Fibroblast of villous mesenchyme (primary cell): ENCODE measurements at regions not wholly inside any gene's neighbourhood (a gene's known extent, or its start where the extent isn't known, plus 50 kb on each side); places are given as distances from the start of the nearest gene placed in this dataset.

Experiments used
- DNase-seq: peaks from one replicate; pipeline ENCODE4 v3.0.0-alpha.2; 2010; ENCODE audit warnings: low read depth
- H3K4me3 ChIP-seq: 2 replicates; pipeline ENCODE4 v1.5.1; 2011; ENCODE audit warnings: low read depth, mild to moderate bottlenecking, low read length
- TF ChIP-seq, protein P1 (sequence below): IDR thresholded peaks from 2 replicates; pipeline ENCODE4 v1.5.1; 2012; ENCODE audit warnings: low read depth, mild to moderate bottlenecking, low read length; ENCODE audit not compliant: insufficient read depth

DNA sequence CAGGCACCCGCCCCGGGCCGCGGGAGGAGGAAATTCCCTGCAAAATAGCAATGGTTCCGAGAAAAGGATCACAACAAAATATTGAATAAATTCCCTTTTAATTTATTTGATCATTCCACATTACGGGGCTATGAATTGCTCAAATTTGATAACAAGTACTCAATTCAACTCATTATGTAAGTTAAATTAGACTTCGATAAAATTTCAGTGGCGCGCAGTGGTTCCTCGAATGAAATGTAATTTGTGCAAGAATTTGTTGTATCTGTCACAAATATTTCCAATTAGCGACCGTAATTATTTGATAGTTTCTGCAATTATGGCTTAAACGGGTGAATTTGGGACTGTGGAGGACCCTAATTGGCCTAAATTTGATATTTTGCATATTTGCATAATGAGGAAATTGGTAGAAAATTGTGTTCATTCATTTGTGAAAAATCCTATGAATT is 76.0 kb upstream of the TBCA start:
- H3K4me3 ChIP-seq, result peak overlapping the region; percentile 61
- TF ChIP-seq, protein P1, sequence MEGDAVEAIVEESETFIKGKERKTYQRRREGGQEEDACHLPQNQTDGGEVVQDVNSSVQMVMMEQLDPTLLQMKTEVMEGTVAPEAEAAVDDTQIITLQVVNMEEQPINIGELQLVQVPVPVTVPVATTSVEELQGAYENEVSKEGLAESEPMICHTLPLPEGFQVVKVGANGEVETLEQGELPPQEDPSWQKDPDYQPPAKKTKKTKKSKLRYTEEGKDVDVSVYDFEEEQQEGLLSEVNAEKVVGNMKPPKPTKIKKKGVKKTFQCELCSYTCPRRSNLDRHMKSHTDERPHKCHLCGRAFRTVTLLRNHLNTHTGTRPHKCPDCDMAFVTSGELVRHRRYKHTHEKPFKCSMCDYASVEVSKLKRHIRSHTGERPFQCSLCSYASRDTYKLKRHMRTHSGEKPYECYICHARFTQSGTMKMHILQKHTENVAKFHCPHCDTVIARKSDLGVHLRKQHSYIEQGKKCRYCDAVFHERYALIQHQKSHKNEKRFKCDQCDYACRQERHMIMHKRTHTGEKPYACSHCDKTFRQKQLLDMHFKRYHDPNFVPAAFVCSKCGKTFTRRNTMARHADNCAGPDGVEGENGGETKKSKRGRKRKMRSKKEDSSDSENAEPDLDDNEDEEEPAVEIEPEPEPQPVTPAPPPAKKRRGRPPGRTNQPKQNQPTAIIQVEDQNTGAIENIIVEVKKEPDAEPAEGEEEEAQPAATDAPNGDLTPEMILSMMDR, result no peak
- DNase-seq, result no peak

DNA sequence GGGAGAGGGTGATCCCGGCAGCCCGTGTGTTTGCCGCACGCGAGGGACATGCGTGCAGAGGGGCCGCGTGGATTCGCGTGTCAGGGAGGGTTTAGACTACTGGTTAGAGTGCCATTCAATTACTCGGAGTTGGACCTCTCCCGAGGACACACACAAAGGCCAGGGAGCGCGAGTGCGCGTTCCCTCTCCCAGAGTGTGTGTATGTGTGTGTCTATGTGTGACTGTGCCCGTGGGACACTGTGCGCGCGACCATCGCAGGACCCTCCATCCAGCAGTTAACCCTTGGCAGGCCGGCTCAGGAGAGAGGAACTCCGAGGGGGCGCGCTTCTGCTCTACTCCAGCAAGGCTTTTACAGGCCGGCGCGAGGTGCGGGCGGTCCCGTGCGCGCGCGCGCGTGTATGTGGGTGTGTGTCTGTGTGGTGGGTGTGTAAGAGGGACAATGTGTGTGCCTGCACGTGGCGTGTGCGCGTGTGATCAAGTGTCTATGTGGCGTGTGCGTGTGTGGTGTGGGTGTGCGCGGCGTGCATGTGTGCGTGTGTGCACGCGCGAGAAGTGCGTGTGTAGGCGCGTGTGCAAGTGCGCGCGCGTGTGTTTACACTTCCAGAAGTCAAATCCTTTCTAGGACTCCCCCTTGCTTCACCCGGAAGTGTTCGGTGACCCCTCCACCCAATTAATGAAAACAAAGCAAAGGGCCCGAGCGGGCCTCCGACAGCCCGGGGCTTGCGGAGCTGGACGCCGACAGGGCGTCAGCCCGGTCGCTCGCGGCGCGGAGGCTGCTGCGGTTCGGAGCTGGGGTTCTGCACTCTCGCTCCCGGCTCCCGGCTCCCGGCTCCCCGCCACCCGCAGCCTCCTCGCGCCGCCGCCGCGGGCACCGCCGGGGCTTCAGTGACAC is 75.3 kb upstream of the TBCA start:
- peak; percentile 11 for DNase-seq
- TF ChIP-seq, protein P1, result no peak
- H3K4me3 ChIP-seq, result peak overlapping the region; percentile 61

- TF ChIP-seq, protein P1, result no peak
- no peak for DNase-seq
These were observed 74.5 kb upstream of the TBCA start for GRCh38 chr5:77850536-77851175.

GRCh38 chr5:77849308-77849900 is 73.3 kb upstream of the TBCA start:
- no peak for DNase-seq
- TF ChIP-seq, protein P1, result no peak
- H3K4me3 ChIP-seq, result no peak overlapping the region

More at GRCh38 chr5:77850536-77851175, 74.5 kb upstream of the TBCA start:
- no peak overlapping the region for H3K4me3 ChIP-seq

- DNase-seq, result no peak
- no peak overlapping the region for H3K4me3 ChIP-seq
- TF ChIP-seq, protein P1, result no peak
These were observed 71.7 kb upstream of the TBCA start for GRCh38 chr5:77847814-77848290.

- TF ChIP-seq, protein P1, result no peak
- DNase-seq, result no peak
These were observed 71.0 kb upstream of the TBCA start for GRCh38 chr5:77847129-77847460.

More at GRCh38 chr5:77847129-77847460, 71.0 kb upstream of the TBCA start:
- no peak overlapping the region for H3K4me3 ChIP-seq
